Stimulated activated CD4-positive, alpha-beta T cell treated with anti-CD3 and anti-CD28 coated beads, Interleukin-1b, Interleukin-23, amount 100 ng/mL, for 24 hours (primary cell): ENCODE measurements at regions not wholly inside any gene's neighbourhood (a gene's known extent, or its start where the extent isn't known, plus 50 kb on each side); places are given as distances from the start of the nearest gene placed in this dataset.
A peak's percentile ranks its signal among the peaks of the same experiment; 100 is the strongest.

ENCODE experiments used
- DNase-seq, 4 experiments: peaks; one replicate each; pipeline ENCODE4 v3.0.0-alpha.2; 2020; ENCODE audit warnings: low read depth in 4 of 4, low spot score in 1 of 4

DNA sequence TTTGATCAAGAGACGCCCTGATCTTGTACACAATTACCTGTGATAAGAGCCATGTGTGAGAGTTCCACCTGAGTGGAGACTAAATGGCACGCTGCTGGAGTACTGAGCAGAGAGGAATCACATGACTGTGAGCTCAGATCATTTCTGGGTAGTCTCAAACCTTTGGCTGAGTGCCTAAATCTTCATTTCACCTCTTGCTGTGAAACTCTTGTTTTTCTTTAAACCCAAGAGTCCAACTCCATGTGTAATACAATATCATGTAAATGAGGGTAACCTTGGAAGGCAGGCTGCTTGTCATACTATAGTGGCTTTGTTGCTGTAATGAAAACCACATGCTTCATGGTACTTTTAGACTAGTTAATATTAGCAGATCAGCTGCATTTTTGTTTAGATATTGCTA is 156.9 kb downstream of the CAND1 start:
- DNase-seq = no peak

GRCh38 chr12:67427336-67427735 is 158.2 kb downstream of the CAND1 start:
- DNase-seq = no peak

GRCh38 chr12:67428431-67428830 is 159.3 kb downstream of the CAND1 start:
- DNase-seq = no peak

DNA sequence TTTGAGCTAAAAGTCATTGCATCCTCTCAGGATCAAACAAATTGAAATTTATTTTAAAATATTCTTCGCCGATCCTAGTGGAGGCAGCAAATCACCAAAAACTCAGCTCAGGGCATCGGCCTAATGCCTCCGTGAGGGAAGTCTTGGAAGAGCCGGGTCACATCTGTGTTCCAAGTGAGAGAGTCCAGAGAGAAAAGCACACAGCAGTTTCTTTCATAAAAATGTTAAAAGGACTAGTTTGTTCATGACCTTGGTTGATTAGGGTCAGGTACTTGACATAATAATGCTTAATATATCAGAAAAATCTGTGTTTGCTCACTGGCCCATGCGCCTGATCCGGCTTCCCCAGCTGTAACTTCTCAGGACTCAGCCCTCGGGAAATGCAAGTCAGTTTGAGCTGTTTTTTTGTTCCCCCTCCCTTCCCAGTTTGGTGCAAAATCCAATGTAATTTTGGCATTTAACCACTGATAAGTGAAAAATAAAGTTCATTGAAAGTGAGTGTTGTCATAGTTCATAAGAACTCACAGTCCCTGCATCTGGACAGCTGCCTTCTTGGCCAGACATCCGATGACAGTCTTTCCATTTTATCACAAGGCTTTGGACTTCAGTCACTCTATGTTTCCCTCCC is 161.7 kb downstream of the CAND1 start:
- DNase-seq = no peak

DNA sequence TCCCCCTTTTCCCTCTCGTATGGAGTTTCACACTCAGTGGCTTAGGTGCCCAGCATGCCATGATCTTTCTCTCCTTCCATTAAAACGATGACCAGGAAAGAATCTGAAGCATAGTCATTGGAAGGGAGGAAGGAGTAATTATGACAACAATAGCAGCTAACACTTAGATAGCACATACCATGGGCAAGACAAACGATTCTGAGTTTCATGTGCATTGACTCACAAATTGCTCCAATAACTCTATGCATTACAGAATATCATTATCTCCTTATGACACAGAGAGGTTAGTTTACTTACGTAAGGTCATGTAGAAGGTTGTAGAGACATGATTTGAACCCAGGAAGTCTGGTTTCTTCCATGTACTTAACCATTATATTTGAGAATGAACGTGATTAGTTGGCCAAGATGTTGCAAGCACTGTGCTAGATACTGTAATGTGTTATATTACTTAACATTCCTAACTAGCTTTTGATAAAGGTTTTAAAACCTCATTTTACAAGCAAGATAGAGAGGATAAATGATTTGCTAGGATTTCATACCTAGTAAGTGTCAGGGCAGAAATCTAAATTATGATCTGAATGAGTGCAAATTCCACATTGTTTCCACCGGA is 162.4 kb downstream of the CAND1 start:
- DNase-seq = no peak

- no peak for DNase-seq
Observed at GRCh38 chr12:67433385-67434175, 164.4 kb downstream of the CAND1 start.

DNA sequence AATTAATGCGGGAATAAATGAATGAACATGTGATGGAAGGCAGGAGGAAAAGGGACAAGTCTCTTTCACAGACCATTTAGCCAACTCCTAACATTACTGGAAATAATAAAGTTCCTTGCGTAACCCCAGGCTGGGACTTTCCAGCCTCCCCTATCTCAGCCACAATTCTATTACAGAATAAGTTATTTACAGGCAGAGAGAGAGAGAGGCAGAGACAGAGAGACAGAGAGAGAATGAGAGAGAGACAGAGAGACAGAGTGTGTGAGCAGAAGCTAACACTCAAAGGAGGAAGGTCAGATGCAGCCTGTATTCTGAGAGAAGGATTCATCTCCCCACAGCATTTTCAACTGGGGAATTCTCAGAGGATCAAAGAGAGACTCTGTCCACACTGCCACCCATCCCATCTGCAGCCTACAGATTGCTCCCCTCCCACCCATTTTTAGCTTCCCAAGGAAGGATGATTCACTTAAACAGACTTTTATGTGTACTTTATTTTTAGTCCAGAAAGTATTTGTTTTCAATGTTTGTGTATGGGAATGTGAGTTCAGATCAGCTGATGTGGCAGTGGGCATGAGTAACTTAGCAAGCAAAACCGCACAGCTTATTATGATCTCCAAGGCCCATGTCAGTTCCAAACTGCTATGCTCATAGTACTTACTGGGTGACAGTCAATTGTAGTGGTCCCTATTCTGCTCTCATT is 165.7 kb downstream of the CAND1 start:
- DNase-seq = no peak

DNA sequence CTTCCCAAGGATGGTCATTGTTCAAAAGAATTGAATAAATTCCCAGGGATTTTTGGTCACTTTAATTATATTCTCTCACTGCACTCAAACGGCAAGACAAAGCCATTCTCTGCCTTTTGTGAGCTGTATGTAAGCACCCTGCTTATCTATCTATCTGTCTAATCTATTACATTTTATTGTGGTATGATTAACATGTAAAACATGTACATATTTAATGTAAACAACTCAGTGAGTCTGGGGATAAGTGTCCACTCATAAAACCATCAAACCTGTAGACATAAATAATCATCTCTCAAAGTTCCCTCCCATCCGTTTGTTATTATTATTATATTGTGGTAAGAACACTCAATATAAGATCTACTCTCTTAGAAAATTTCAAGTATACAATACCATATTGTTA is 167.1 kb downstream of the CAND1 start:
- no peak for DNase-seq

DNA sequence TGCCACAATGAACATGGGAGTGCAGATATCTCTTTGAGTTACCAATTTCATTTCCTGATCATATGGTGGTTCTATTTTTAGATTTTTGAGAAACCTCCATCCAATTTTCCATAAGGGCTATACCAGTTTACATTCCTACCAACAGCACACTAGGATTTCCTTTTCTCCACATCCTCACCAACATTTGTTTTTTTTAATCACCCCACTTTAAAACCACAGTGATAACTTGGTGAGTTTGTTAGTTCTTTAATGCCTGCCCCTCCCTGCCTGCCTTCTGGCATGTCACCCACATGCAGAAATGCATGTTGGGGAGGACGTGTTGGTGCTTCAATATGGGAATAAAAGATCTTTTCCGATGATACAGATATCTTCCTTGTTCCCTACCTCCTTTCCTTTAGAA is 167.9 kb downstream of the CAND1 start:
- no peak for DNase-seq

- DNase-seq = no peak
Observed at GRCh38 chr12:67439611-67440010, 170.5 kb downstream of the CAND1 start.

GRCh38 chr12:67441736-67442346 is 172.7 kb downstream of the CAND1 start:
- DNase-seq = peak; percentile 26 to 65 (median 56)

- DNase-seq = no peak
Observed at GRCh38 chr12:67442347-67442841, 173.2 kb downstream of the CAND1 start.

- no peak for DNase-seq
Observed at GRCh38 chr12:67442896-67443295, 173.7 kb downstream of the CAND1 start.

DNA sequence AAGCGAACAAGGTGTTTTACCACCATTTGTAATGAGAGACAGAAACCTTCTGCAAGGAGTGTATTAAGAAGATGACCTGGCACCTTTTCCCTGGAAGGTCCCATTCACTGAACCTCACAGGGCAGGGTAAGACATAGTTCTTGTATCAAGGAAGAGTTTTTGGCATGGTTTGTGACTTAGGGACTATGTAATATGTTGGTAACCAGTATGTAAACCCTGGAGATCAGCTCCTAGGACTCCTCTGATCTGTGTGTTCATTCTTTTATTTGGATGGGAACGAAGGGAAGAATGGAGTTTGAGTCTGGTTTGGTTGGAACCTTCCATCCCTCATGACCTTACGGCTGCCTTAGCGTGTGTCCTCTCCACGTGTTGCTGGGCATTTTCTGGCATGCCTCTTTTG is 175.4 kb downstream of the CAND1 start:
- no peak for DNase-seq

- no peak for DNase-seq
Observed at GRCh38 chr12:67446716-67447115, 177.6 kb downstream of the CAND1 start.

- DNase-seq = no peak
Observed at GRCh38 chr12:67447180-67447579, 178.0 kb downstream of the CAND1 start.

- no peak for DNase-seq
Observed at GRCh38 chr12:67449591-67450052, 180.5 kb downstream of the CAND1 start.

GRCh38 chr12:67450441-67450840 is 181.3 kb downstream of the CAND1 start:
- no peak for DNase-seq

DNA sequence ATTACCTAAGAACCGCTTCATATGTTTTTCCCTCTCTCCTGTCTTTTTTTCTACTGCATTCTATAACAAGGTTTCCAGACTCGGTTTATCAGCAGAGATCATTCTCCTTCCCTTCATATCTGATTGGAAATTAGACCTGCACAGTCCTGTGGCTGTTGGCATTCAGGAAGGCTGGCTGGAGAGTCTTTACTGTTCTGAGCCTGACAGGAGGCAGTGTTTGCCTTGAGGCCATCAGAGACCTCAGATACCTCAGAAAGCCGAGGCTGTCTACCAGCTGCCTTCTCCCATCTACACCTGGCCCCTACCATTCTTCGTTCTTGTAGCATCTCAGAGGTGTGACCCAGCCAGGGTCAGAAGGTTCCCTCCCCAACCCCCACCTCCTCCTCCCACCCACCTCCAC is 182.0 kb downstream of the CAND1 start:
- no peak for DNase-seq

GRCh38 chr12:67452119-67452805 is 183.1 kb downstream of the CAND1 start:
- peak in 1 of 4 experiments; percentile 21 for DNase-seq
